Anterior cingulate cortex (tissue), 58 donors: ENCODE measurements at regions not wholly inside any gene's neighbourhood (a gene's known extent, or its start where the extent isn't known, plus 50 kb on each side); places are given as distances from the start of the nearest gene placed in this dataset.
"Not testable (repeated sequence)": the region's sequence is repeated elsewhere in the genome, so short reads cannot be mapped to it uniquely, and the experiment has no call there.

ENCODE experiments used
- DNase-seq, 58 donors: peaks; one replicate each; lab custom pipeline; 2025; lab: John Stamatoyannopoulos, UW

GRCh38 chr15:69552057-69552815 lies 99.6 kb downstream of the RPLP1 start:
- DNase-seq = no peak

GRCh38 chr15:69553686-69554085 lies 101.1 kb downstream of the RPLP1 start:
- no peak for DNase-seq

- peak in 7 of 58 donors; percentile 5 to 61 (median 36) for DNase-seq
Observed at GRCh38 chr15:69554279-69554961, 101.8 kb downstream of the RPLP1 start.

GRCh38 chr15:69555080-69555479 lies 102.5 kb downstream of the RPLP1 start:
- no peak for DNase-seq

GRCh38 chr15:69556344-69556743 lies 103.7 kb downstream of the RPLP1 start:
- DNase-seq = no peak

- DNase-seq = peak in 4 of 58 donors; percentile 13 to 28 (median 20)
Observed at GRCh38 chr15:69557020-69557706, 104.5 kb downstream of the RPLP1 start.

- DNase-seq = no peak
Observed at GRCh38 chr15:69557707-69558409, 105.2 kb downstream of the RPLP1 start.

- no peak for DNase-seq
Observed at GRCh38 chr15:69559440-69560190, 107.0 kb downstream of the RPLP1 start.

- no peak for DNase-seq
Observed at GRCh38 chr15:69561071-69561784, 108.6 kb downstream of the RPLP1 start.

- DNase-seq = no peak
Observed at GRCh38 chr15:69562116-69562515, 109.5 kb downstream of the RPLP1 start.

GRCh38 chr15:69562564-69562963 lies 109.9 kb downstream of the RPLP1 start:
- DNase-seq = no peak

- no peak for DNase-seq
Observed at GRCh38 chr15:69565066-69565655, 112.5 kb downstream of the RPLP1 start.

- DNase-seq = not testable (repeated sequence)
Observed at GRCh38 chr15:69567238-69567760, 114.7 kb downstream of the RPLP1 start.

- no peak for DNase-seq
Observed at GRCh38 chr15:69568173-69569009, 115.8 kb downstream of the RPLP1 start.

GRCh38 chr15:69570454-69570853 lies 117.8 kb downstream of the RPLP1 start:
- no peak for DNase-seq

- DNase-seq = no peak
Observed at GRCh38 chr15:69570997-69571396, 118.4 kb downstream of the RPLP1 start.

- not testable (repeated sequence) for DNase-seq
Observed at GRCh38 chr15:69573278-69573677, 120.7 kb downstream of the RPLP1 start.
